HepG2 (cell line): ENCODE measurements at regions not wholly inside any gene's neighbourhood (a gene's known extent, or its start where the extent isn't known, plus 50 kb on each side); places are given as distances from the start of the nearest gene placed in this dataset.

Experiments
- ATAC-seq: fragments of 200-7000 bp; cut with Tn5 transposase; 3 replicates; pipeline ENCODE4 v1.9.1; 2020; ENCODE audit warnings: mild to moderate bottlenecking, moderate library complexity
- BruUV-seq: library from RNA; stranded (reverse); fragments of 400-500 nt; replicated peaks from 2 replicates; lab custom pipeline; 2021; lab: Mats Ljungman, UMichigan
- CTCF ChIA-PET: fragments of 300-600 bp; formaldehyde crosslinking; extraction: SDS; loops from one replicate; lab custom pipeline; 2021; ENCODE audit warnings: low total read pairs, inconsistent platforms, low intra/inter-chr PET ratio; lab: Yijun Ruan, JAX
- POLR2A ChIA-PET: fragments of 350-600 bp; sonication (Branson Sonifier 250); formaldehyde crosslinking; loops from one replicate; lab custom pipeline; 2020; ENCODE audit warnings: antibody characterized with exemption, inconsistent platforms; lab: Yijun Ruan, JAX
- DNase-seq: peaks from one replicate; pipeline ENCODE4 v3.0.0-alpha.2; 2015; ENCODE audit warnings: low spot score
- FAIRE-seq: peaks from 3 replicates; lab custom pipeline; 2011; peaks lifted over from hg19 to GRCh38; lab: Jason Lieb, UNC
- H2AFZ ChIP-seq: one replicate; pipeline ENCODE4 v1.6.1; 2011; ENCODE audit warnings: low read length, inconsistent platforms
- H3K27ac ChIP-seq: fragments of 300-600 bp; 3 replicates; pipeline ENCODE4 v1.8.0; 2011; ENCODE audit warnings: mixed run types, mild to moderate bottlenecking, mixed read lengths, low read length, inconsistent platforms; ENCODE audit not compliant: insufficient read depth; ENCODE audit errors: extremely low read length
- H3K27me3 ChIP-seq, 2 experiments: fragments of 200-600 bp in 1 of 2; 2 replicates in 1 of 2; 3 replicates in 1 of 2; pipeline versions ENCODE4 v1.6.0 to v1.8.0; 2011; ENCODE audit warnings: low read length in 2 of 2, mild to moderate bottlenecking in 2 of 2, moderate library complexity in 2 of 2, inconsistent platforms in 1 of 2; ENCODE audit not compliant: insufficient read depth in 2 of 2, control insufficient read depth in 1 of 2
- H3K36me3 ChIP-seq, 2 experiments: fragments of 200-600 bp in 1 of 2; replicated peaks in 1 of 2; 2 replicates in 1 of 2; 3 replicates in 1 of 2; pipeline versions ENCODE4 v1.5.1 to v1.8.0; 2011; ENCODE audit warnings: low read length in 2 of 2, inconsistent platforms in 1 of 2; ENCODE audit not compliant: insufficient read depth in 2 of 2, control insufficient read depth in 1 of 2
- H3K4me1 ChIP-seq: 2 replicates; pipeline ENCODE4 v1.5.1; 2012; ENCODE audit warnings: low read length, inconsistent platforms; ENCODE audit not compliant: insufficient read depth
- H3K4me2 ChIP-seq: 2 replicates; pipeline ENCODE4 v1.6.0; 2011; ENCODE audit warnings: low read depth, low read length, inconsistent platforms
- H3K4me3 ChIP-seq, 3 experiments: fragments of 200-600 bp in 1 of 3; sonication (generic), shearing (Covaris generic) in 1 of 3; replicated peaks in 1 of 3; 2 replicates each; pipeline ENCODE4 v1.5.1; 2011 to 2016; ENCODE audit warnings: low read length in 3 of 3, inconsistent platforms in 2 of 3, low read depth in 2 of 3, mild to moderate bottlenecking in 2 of 3, control low read depth in 1 of 3, mixed read lengths in 1 of 3; ENCODE audit not compliant: insufficient read depth in 1 of 3
- H3K79me2 ChIP-seq: one replicate; pipeline ENCODE4 v1.6.1; 2011; ENCODE audit warnings: low read length, inconsistent platforms; ENCODE audit not compliant: insufficient read depth
- H3K9ac ChIP-seq: 2 replicates; pipeline ENCODE4 v1.6.0; 2011; ENCODE audit warnings: mild to moderate bottlenecking, low read depth, low read length, inconsistent platforms; ENCODE audit not compliant: insufficient read depth
- H3K9me3 ChIP-seq: 2 replicates; pipeline ENCODE4 v1.5.1; 2012; ENCODE audit warnings: mild to moderate bottlenecking, low read length
- H4K20me1 ChIP-seq: 2 replicates; pipeline ENCODE4 v1.6.0; 2011; ENCODE audit warnings: inconsistent platforms, mild to moderate bottlenecking, low read length, moderate library complexity; ENCODE audit not compliant: insufficient read depth
- BORCS8-MEF2B ChIP-seq: sonication (generic); formaldehyde crosslinking; IDR thresholded peaks from 2 replicates; pipeline ENCODE4 v1.8.0; 2022; ENCODE audit warnings: mild to moderate bottlenecking, missing genetic modification reagents
- HES4 ChIP-seq: sonication (generic); formaldehyde crosslinking; IDR thresholded peaks from 2 replicates; pipeline ENCODE4 v1.9.0; 2021; ENCODE audit warnings: mild to moderate bottlenecking, missing genetic modification reagents, borderline replicate concordance
- KDM5A ChIP-seq: fragments of 200-600 bp; sonication (generic); IDR thresholded peaks from 2 replicates; pipeline ENCODE4 v1.7.0; 2018; ENCODE audit warnings: antibody characterized with exemption, mild to moderate bottlenecking, low read length, borderline replicate concordance
- NONO ChIP-seq, 2 experiments: fragments of 450-650 bp in 1 of 2; sonication (generic) in 1 of 2; formaldehyde crosslinking in 1 of 2; IDR thresholded peaks in 1 of 2; conservative IDR thresholded peaks in 1 of 2; 2 replicates each; pipeline versions ENCODE4 v1.6.1 to v1.8.0; 2017 to 2022; ENCODE audit warnings: mild to moderate bottlenecking in 1 of 2, missing genetic modification reagents in 1 of 2, moderate library complexity in 1 of 2
- REPIN1 ChIP-seq: sonication (generic); formaldehyde crosslinking; IDR thresholded peaks from 2 replicates; pipeline ENCODE4 v1.8.0; 2022; ENCODE audit warnings: missing genetic modification reagents, low read depth, mild to moderate bottlenecking, borderline replicate concordance
- SRSF4 ChIP-seq: fragments of 200-400 bp; formaldehyde crosslinking; IDR thresholded peaks from one replicate; pipeline ENCODE4 v1.6.1; 2018; ENCODE audit warnings: mild to moderate bottlenecking, low read depth, low read length, moderate library complexity; ENCODE audit not compliant: poor library complexity, severe bottlenecking
- WIZ ChIP-seq: sonication (generic); formaldehyde crosslinking; IDR thresholded peaks from 2 replicates; pipeline ENCODE4 v1.5.1; 2020; ENCODE audit warnings: mild to moderate bottlenecking, missing genetic modification reagents
- ZEB1 ChIP-seq: IDR thresholded peaks from 2 replicates; pipeline ENCODE4 v1.6.1; 2012; ENCODE audit warnings: mild to moderate bottlenecking, low read depth, inconsistent platforms; ENCODE audit not compliant: insufficient replicate concordance
- ZMYM2 ChIP-seq: sonication (generic); formaldehyde crosslinking; IDR thresholded peaks from 2 replicates; pipeline ENCODE4 v1.8.0; 2022; ENCODE audit warnings: mild to moderate bottlenecking, missing genetic modification reagents
- ZNF460 ChIP-seq: sonication (generic); formaldehyde crosslinking; IDR thresholded peaks from 2 replicates; pipeline ENCODE4 v1.5.1; 2020; ENCODE audit warnings: missing genetic modification reagents, mild to moderate bottlenecking, borderline replicate concordance
- ZNF709 ChIP-seq: sonication (generic); formaldehyde crosslinking; IDR thresholded peaks from 2 replicates; pipeline ENCODE4 v1.5.0; 2020; ENCODE audit warnings: mild to moderate bottlenecking, missing genetic modification reagents
- ZNF850 ChIP-seq: sonication (generic); formaldehyde crosslinking; conservative IDR thresholded peaks from 2 replicates; pipeline ENCODE4 v1.9.0; 2021; ENCODE audit warnings: mild to moderate bottlenecking, missing genetic modification reagents
- WGBS: methylation state at CpG from one replicate; pipeline ENCODE4 v1.1.6; 2017; ENCODE audit warnings: low lambda C conversion rate; 5-methylcytosine and 5-hydroxymethylcytosine counted together
- in situ Hi-C: cut with HindIII; loops from 2 replicates; pipeline ENCODE4 v1.10.0; 2017; ENCODE audit warnings: low pct_unique_long_range_greater_than_20kb; ENCODE audit not compliant: extremely low pct_ligation_motif_present
- intact Hi-C: fragments of 100-400 bp; cut with micrococcal nuclease; formaldehyde crosslinking; loops from one replicate; pipeline ENCODE4 v1.10.0; 2022; ENCODE audit not compliant: unreplicated experiment
- TF ChIP-seq, protein P1 (sequence below): sonication (generic); formaldehyde crosslinking; IDR thresholded peaks from 2 replicates; pipeline ENCODE4 v1.4.0; 2020; ENCODE audit warnings: missing genetic modification reagents, borderline replicate concordance
- TF ChIP-seq, protein P2 (sequence below): sonication (generic); formaldehyde crosslinking; IDR thresholded peaks from 2 replicates; pipeline ENCODE4 v1.4.0; 2020; ENCODE audit warnings: mild to moderate bottlenecking, missing genetic modification reagents
- TF ChIP-seq, protein P3 (sequence below), 2 experiments: sonication (generic) in 1 of 2; formaldehyde crosslinking in 1 of 2; IDR thresholded peaks; 2 replicates each; pipeline versions ENCODE4 v1.5.1 to v1.6.1; 2011 to 2020; ENCODE audit warnings: borderline replicate concordance in 1 of 2, low read depth in 1 of 2, low read length in 1 of 2, mild to moderate bottlenecking in 1 of 2, missing genetic modification reagents in 1 of 2, moderate library complexity in 1 of 2
- TF ChIP-seq, protein P4 (sequence below): sonication (generic); formaldehyde crosslinking; IDR thresholded peaks from 2 replicates; pipeline ENCODE4 v1.8.1; 2022; ENCODE audit warnings: mild to moderate bottlenecking, missing genetic modification reagents

DNA sequence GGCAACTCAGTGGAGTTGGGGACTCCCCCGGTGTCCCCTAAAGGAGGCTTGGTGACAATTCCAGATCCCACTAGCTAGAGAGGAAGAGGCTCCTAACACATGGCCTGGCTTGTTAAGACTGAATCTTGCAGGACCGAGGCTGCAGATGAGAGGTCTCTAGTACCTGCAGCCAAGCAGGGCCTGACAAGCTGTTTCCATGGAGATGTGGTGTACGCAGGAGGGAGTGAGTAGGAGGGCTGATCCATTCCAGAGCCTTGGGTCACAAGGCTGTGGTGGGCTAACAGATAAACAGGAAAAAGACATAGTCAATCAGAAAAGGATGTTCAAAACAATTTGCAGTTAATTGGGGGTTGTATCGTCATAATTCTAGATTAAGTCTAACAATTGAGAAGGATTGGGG lies 77.3 kb upstream of the MKLN1 start:
- Histone ChIP-seq H3K9me3 (peaks cover 16% of the 10 kb centered on the region), H3K9ac (no peak overlapping the region), H3K4me3 (no peak overlapping the region), H3K4me2 (no peak overlapping the region), H4K20me1 (no peaks in the 10 kb centered on the region), H3K4me1 (no peaks in the 10 kb centered on the region), H3K27me3 (peaks cover 4 to 39% of the 10 kb centered on the region in 2 experiments; a peak in 3 of 5 replicates), H2AFZ (no peak overlapping the region), H3K36me3 (no peaks in the 10 kb centered on the region), H3K79me2 (no peaks in the 10 kb centered on the region), H3K27ac (no peak overlapping the region)
- ATAC-seq: no peak
- no TSS peak for BruUV-seq
- POLR2A ChIA-PET: no interaction called here
- TF ChIP-seq HES4 (CRISPR knock-in tag) (no peak), ZMYM2 (CRISPR knock-in tag) (no peak), KDM5A (no peak), BORCS8-MEF2B (CRISPR knock-in tag) (no peak), ZNF850 (CRISPR knock-in tag) (no peak), ZNF709 (CRISPR knock-in tag) (no peak), ZEB1 (no peak), WIZ (no peak), REPIN1 (CRISPR knock-in tag) (no peak), NONO (IDR thresholded peaks at IDR 0.05) (no peak), NONO (CRISPR knock-in tag; conservative IDR thresholded peaks at IDR 0.05) (no peak), ZNF460 (CRISPR knock-in tag) (no peak), SRSF4 (no peak)
- TF ChIP-seq, protein P1, sequence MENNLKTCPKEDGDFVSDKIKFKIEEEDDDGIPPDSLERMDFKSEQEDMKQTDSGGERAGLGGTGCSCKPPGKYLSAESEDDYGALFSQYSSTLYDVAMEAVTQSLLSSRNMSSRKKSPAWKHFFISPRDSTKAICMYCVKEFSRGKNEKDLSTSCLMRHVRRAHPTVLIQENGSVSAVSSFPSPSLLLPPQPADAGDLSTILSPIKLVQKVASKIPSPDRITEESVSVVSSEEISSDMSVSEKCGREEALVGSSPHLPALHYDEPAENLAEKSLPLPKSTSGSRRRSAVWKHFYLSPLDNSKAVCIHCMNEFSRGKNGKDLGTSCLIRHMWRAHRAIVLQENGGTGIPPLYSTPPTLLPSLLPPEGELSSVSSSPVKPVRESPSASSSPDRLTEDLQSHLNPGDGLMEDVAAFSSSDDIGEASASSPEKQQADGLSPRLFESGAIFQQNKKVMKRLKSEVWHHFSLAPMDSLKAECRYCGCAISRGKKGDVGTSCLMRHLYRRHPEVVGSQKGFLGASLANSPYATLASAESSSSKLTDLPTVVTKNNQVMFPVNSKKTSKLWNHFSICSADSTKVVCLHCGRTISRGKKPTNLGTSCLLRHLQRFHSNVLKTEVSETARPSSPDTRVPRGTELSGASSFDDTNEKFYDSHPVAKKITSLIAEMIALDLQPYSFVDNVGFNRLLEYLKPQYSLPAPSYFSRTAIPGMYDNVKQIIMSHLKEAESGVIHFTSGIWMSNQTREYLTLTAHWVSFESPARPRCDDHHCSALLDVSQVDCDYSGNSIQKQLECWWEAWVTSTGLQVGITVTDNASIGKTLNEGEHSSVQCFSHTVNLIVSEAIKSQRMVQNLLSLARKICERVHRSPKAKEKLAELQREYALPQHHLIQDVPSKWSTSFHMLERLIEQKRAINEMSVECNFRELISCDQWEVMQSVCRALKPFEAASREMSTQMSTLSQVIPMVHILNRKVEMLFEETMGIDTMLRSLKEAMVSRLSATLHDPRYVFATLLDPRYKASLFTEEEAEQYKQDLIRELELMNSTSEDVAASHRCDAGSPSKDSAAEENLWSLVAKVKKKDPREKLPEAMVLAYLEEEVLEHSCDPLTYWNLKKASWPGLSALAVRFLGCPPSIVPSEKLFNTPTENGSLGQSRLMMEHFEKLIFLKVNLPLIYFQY (CRISPR knock-in tag): no peak
- TF ChIP-seq, protein P2, sequence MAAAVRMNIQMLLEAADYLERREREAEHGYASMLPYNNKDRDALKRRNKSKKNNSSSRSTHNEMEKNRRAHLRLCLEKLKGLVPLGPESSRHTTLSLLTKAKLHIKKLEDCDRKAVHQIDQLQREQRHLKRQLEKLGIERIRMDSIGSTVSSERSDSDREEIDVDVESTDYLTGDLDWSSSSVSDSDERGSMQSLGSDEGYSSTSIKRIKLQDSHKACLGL (CRISPR knock-in tag): no peak
- TF ChIP-seq, protein P3, sequence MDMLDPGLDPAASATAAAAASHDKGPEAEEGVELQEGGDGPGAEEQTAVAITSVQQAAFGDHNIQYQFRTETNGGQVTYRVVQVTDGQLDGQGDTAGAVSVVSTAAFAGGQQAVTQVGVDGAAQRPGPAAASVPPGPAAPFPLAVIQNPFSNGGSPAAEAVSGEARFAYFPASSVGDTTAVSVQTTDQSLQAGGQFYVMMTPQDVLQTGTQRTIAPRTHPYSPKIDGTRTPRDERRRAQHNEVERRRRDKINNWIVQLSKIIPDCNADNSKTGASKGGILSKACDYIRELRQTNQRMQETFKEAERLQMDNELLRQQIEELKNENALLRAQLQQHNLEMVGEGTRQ (IDR thresholded peaks at IDR 0.05; ENCODE audit: low read depth, low read length): no peak
- TF ChIP-seq, protein P3 (CRISPR knock-in tag; IDR thresholded peaks at IDR 0.05; ENCODE audit: borderline replicate concordance): no peak
- TF ChIP-seq, protein P4, sequence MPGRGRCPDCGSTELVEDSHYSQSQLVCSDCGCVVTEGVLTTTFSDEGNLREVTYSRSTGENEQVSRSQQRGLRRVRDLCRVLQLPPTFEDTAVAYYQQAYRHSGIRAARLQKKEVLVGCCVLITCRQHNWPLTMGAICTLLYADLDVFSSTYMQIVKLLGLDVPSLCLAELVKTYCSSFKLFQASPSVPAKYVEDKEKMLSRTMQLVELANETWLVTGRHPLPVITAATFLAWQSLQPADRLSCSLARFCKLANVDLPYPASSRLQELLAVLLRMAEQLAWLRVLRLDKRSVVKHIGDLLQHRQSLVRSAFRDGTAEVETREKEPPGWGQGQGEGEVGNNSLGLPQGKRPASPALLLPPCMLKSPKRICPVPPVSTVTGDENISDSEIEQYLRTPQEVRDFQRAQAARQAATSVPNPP (CRISPR knock-in tag): no peak
- DNase-seq: no peak
- intact Hi-C loops: no loop called here
- in situ Hi-C loops: no loop called here
- no peak for FAIRE-seq
- 4% methylated on average over 4 of the region's 4 CpGs for WGBS
- CTCF ChIA-PET: no interaction called here
